Neutrophil (primary cell): ENCODE measurements at regions not wholly inside any gene's neighbourhood (a gene's known extent, or its start where the extent isn't known, plus 50 kb on each side); places are given as distances from the start of the nearest gene placed in this dataset.

Experiments
- H3K27ac ChIP-seq: fragments of 200-600 bp; sonication (generic); 2 replicates; pipeline ENCODE4 v1.5.1; 2016; ENCODE audit warnings: mild to moderate bottlenecking, moderate library complexity
- H3K27me3 ChIP-seq: fragments of 200-600 bp; sonication (generic); 2 replicates; pipeline ENCODE4 v1.6.0; 2016; ENCODE audit warnings: mild to moderate bottlenecking
- H3K36me3 ChIP-seq: fragments of 200-600 bp; sonication (generic); 2 replicates; pipeline ENCODE4 v1.5.1; 2017
- H3K4me1 ChIP-seq, 2 experiments: fragments of 200-600 bp in 1 of 2; sonication (generic) in 1 of 2; 1 replicate in 1 of 2; 2 replicates in 1 of 2; pipeline versions ENCODE4 v1.5.1 to v1.6.1; 2013 to 2016; ENCODE audit warnings: low read depth in 1 of 2, low read length in 1 of 2, mild to moderate bottlenecking in 1 of 2, moderate library complexity in 1 of 2; ENCODE audit not compliant: control insufficient read depth in 1 of 2, insufficient read depth in 1 of 2
- H3K4me3 ChIP-seq, 2 experiments: fragments of 200-600 bp in 1 of 2; sonication (generic) in 1 of 2; 1 replicate in 1 of 2; 2 replicates in 1 of 2; pipeline ENCODE4 v1.5.1; 2013 to 2016; ENCODE audit warnings: low read depth in 1 of 2, low read length in 1 of 2, mild to moderate bottlenecking in 1 of 2, moderate library complexity in 1 of 2
- H3K9me3 ChIP-seq: fragments of 200-600 bp; sonication (generic); 2 replicates; pipeline ENCODE4 v1.5.1; 2016
- TF ChIP-seq, protein P1 (sequence below): fragments of 200-600 bp; sonication (generic); IDR thresholded peaks from 2 replicates; pipeline ENCODE4 v1.5.1; 2016; ENCODE audit warnings: antibody characterized with exemption

DNA sequence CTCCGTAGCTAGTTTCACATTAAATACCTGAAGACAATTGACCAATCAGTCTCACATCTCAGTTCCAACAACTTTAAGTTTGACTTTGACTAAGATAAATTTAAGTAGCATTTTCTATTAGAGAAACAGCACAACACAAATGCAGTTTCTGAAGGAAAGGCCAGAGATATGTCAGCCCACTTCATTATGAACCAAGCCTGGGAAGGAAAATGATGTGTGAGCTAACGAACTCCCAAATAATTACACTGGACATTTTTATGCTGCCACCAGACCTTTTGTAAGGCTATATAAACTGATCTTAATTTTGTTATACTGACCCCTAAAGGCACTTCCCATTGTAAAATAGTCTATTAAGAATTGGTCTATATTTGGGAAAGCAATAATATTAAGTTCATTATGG, 57.9 kb upstream of the DACH1 start:
- Histone ChIP-seq H3K4me3 (no peak overlapping the region), H3K27me3 (no peaks in the 10 kb centered on the region), H3K27ac (no peak overlapping the region), H3K36me3 (no peaks in the 10 kb centered on the region), H3K4me1 (no peaks in the 10 kb centered on the region), H3K9me3 (no peaks in the 10 kb centered on the region)
- TF ChIP-seq, protein P1, sequence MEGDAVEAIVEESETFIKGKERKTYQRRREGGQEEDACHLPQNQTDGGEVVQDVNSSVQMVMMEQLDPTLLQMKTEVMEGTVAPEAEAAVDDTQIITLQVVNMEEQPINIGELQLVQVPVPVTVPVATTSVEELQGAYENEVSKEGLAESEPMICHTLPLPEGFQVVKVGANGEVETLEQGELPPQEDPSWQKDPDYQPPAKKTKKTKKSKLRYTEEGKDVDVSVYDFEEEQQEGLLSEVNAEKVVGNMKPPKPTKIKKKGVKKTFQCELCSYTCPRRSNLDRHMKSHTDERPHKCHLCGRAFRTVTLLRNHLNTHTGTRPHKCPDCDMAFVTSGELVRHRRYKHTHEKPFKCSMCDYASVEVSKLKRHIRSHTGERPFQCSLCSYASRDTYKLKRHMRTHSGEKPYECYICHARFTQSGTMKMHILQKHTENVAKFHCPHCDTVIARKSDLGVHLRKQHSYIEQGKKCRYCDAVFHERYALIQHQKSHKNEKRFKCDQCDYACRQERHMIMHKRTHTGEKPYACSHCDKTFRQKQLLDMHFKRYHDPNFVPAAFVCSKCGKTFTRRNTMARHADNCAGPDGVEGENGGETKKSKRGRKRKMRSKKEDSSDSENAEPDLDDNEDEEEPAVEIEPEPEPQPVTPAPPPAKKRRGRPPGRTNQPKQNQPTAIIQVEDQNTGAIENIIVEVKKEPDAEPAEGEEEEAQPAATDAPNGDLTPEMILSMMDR, result no peak

DNA sequence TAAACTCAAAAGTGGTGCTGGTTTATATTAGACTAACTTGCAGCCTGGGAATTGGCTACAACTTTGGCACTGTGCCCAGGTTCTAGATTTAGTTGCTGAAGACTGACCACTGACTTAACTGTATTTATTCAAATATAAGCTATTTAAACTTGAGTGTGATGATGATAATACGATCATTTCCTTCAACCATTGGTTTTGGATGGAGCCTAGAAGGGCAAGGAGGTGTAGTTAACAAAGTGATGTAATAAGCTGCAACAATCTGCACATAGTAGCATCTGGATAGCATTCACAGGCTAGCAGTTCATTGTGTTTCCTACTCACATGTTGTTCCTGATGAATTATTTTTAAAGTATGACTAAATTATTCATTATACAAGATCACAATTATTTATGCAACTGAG, 55.2 kb upstream of the DACH1 start:
- Histone ChIP-seq H3K36me3 (no peaks in the 10 kb centered on the region), H3K9me3 (no peaks in the 10 kb centered on the region), H3K27me3 (no peaks in the 10 kb centered on the region), H3K27ac (no peak overlapping the region), H3K4me3 (no peak overlapping the region), H3K4me1 (no peaks in the 10 kb centered on the region)
- TF ChIP-seq, protein P1, result no peak
